ENCODE measurements at regions not wholly inside any gene's neighbourhood (a gene's known extent, or its start where the extent isn't known, plus 50 kb on each side); places are given as distances from the start of the nearest gene placed in this dataset.
"Not testable (repeated sequence)": the region's sequence is repeated elsewhere in the genome, so short reads cannot be mapped to it uniquely, and the experiment has no call there.

GRCh38 chr12:58009405-58010195, 68.2 kb downstream of the ATP23 start:
- FAIRE-seq, result no peak

- FAIRE-seq, result no peak
These were observed 70.3 kb downstream of the ATP23 start for GRCh38 chr12:58011676-58012075.

- FAIRE-seq, result not testable (repeated sequence)
These were observed 81.1 kb downstream of the ATP23 start for GRCh38 chr12:58022379-58023020.

- no peak for FAIRE-seq
These were observed 84.1 kb downstream of the ATP23 start for GRCh38 chr12:58025431-58025830.

- FAIRE-seq, result no peak
These were observed 85.1 kb downstream of the ATP23 start for GRCh38 chr12:58026426-58026825.

GRCh38 chr12:58026897-58027891, 85.8 kb downstream of the ATP23 start:
- no peak for FAIRE-seq

GRCh38 chr12:58028294-58028693, 86.9 kb downstream of the ATP23 start:
- FAIRE-seq, result no peak

- no peak for FAIRE-seq
These were observed 87.9 kb downstream of the ATP23 start for GRCh38 chr12:58029260-58029659.

- FAIRE-seq, result no peak
These were observed 89.4 kb downstream of the ATP23 start for GRCh38 chr12:58030566-58031279.

- FAIRE-seq, result no peak
These were observed 90.8 kb downstream of the ATP23 start for GRCh38 chr12:58032156-58032555.

GRCh38 chr12:58033831-58034230, 92.5 kb downstream of the ATP23 start:
- FAIRE-seq, result no peak

- no peak for FAIRE-seq
These were observed 92.9 kb downstream of the ATP23 start for GRCh38 chr12:58034311-58034710.

GRCh38 chr12:58034712-58035111, 93.3 kb downstream of the ATP23 start:
- no peak for FAIRE-seq

GRCh38 chr12:58041441-58041840, 100.1 kb downstream of the ATP23 start:
- FAIRE-seq, result no peak

GRCh38 chr12:58044966-58045365, 103.6 kb downstream of the ATP23 start:
- FAIRE-seq, result no peak

GRCh38 chr12:58046271-58046670, 104.9 kb downstream of the ATP23 start:
- FAIRE-seq, result no peak

- FAIRE-seq, result no peak
These were observed 110.0 kb downstream of the ATP23 start for GRCh38 chr12:58051378-58051777.

GRCh38 chr12:58064666-58065065, 123.3 kb downstream of the ATP23 start:
- FAIRE-seq, result no peak

- FAIRE-seq, result no peak
These were observed 124.9 kb downstream of the ATP23 start for GRCh38 chr12:58066296-58066695.

- FAIRE-seq, result no peak
These were observed 126.4 kb downstream of the ATP23 start for GRCh38 chr12:58067610-58068387.

- no peak for FAIRE-seq
These were observed 127.3 kb downstream of the ATP23 start for GRCh38 chr12:58068706-58069105.
